PC-9 (cell line): ENCODE measurements at regions not wholly inside any gene's neighbourhood (a gene's known extent, or its start where the extent isn't known, plus 50 kb on each side); places are given as distances from the start of the nearest gene placed in this dataset.

Source experiments
- BruUV-seq: library from RNA; stranded (reverse); fragments of 400-500 nt; replicated peaks from 2 replicates; lab custom pipeline; 2021; lab: Mats Ljungman, UMichigan
- CTCF ChIA-PET: fragments of 300-600 bp; sonication (Branson Sonifier 250); formaldehyde crosslinking; loops from one replicate; lab custom pipeline; 2022; ENCODE audit warnings: antibody characterized with exemption; lab: Charles Lee
- POLR2A ChIA-PET: fragments of 300-600 bp; sonication (Branson Sonifier 250); formaldehyde crosslinking; loops from one replicate; lab custom pipeline; 2022; ENCODE audit warnings: antibody characterized with exemption; ENCODE audit not compliant: unreplicated experiment; lab: Charles Lee
- DNase-seq, 2 experiments: peaks; one replicate each; pipeline versions ENCODE4 v3.0.0 to v3.0.0-alpha.2; 2015 to 2022; ENCODE audit warnings: mixed read lengths in 1 of 2
- H2AFZ ChIP-seq: fragments of 200-600 bp; sonication (generic); 2 replicates; pipeline ENCODE4 v1.8.1; 2017; ENCODE audit warnings: antibody characterized with exemption
- H3F3A ChIP-seq: fragments of 200-600 bp; sonication (generic); 2 replicates; pipeline ENCODE4 v1.8.1; 2017; ENCODE audit warnings: antibody characterized with exemption, mild to moderate bottlenecking, low read depth; ENCODE audit not compliant: insufficient read depth
- H3K27ac ChIP-seq: fragments of 200-600 bp; sonication (generic); 2 replicates; pipeline ENCODE4 v1.6.1; 2016; ENCODE audit warnings: mixed run types
- H3K27me3 ChIP-seq: fragments of 200-600 bp; sonication (generic); 2 replicates; pipeline ENCODE4 v1.6.1; 2016; ENCODE audit warnings: low read depth, mixed run types; ENCODE audit not compliant: insufficient read depth
- H3K36me3 ChIP-seq: fragments of 200-600 bp; sonication (generic); 2 replicates; pipeline ENCODE4 v1.6.1; 2016; ENCODE audit warnings: low read depth, mixed run types
- H3K4me1 ChIP-seq: fragments of 200-600 bp; sonication (generic); replicated peaks from 2 replicates; pipeline ENCODE4 v1.6.1; 2016; ENCODE audit warnings: mixed run types; ENCODE audit not compliant: insufficient read depth
- H3K4me2 ChIP-seq: fragments of 200-600 bp; sonication (generic); 2 replicates; pipeline ENCODE4 v1.6.1; 2017; ENCODE audit warnings: mixed run types
- H3K4me3 ChIP-seq: fragments of 200-600 bp; sonication (generic); 2 replicates; pipeline ENCODE4 v1.6.1; 2016; ENCODE audit warnings: mixed run types
- H3K79me2 ChIP-seq: fragments of 200-600 bp; sonication (generic); 2 replicates; pipeline ENCODE4 v1.6.1; 2017; ENCODE audit warnings: low read depth, mixed run types
- H3K9me2 ChIP-seq: fragments of 200-600 bp; sonication (generic); 2 replicates; pipeline ENCODE4 v1.8.1; 2017; ENCODE audit warnings: mild to moderate bottlenecking; ENCODE audit not compliant: insufficient read depth
- H3K9me3 ChIP-seq: fragments of 200-600 bp; sonication (generic); 2 replicates; pipeline ENCODE4 v1.8.1; 2016; ENCODE audit warnings: low read depth; ENCODE audit not compliant: insufficient read depth
- H4K20me1 ChIP-seq: fragments of 200-600 bp; sonication (generic); 2 replicates; pipeline ENCODE4 v1.8.1; 2017; ENCODE audit not compliant: insufficient read depth
- EZH2 ChIP-seq: fragments of 200-600 bp; sonication (generic); IDR thresholded peaks from 2 replicates; pipeline ENCODE4 v1.8.0; 2017; ENCODE audit warnings: antibody characterized with exemption, low read depth
- intact Hi-C: fragments of 100-400 bp; cut with micrococcal nuclease; formaldehyde crosslinking; loops from one replicate; pipeline ENCODE4 v1.10.0; 2022; ENCODE audit not compliant: unreplicated experiment
- TF ChIP-seq, protein P1 (sequence below): fragments of 200-600 bp; sonication (generic); conservative IDR thresholded peaks from 2 replicates; pipeline ENCODE4 v1.6.1; 2017; ENCODE audit warnings: mixed run types, antibody characterized with exemption, mild to moderate bottlenecking, moderate library complexity

- Histone ChIP-seq H3K4me1 (no peaks in the 10 kb centered on the region), H3K4me3 (no peak overlapping the region), H4K20me1 (no peaks in the 10 kb centered on the region), H3K36me3 (no peaks in the 10 kb centered on the region), H3K9me2 (no peaks in the 10 kb centered on the region), H3F3A (no peaks in the 10 kb centered on the region), H3K79me2 (no peaks in the 10 kb centered on the region), H3K9me3 (no peaks in the 10 kb centered on the region), H3K27ac (no peak overlapping the region), H2AFZ (no peak overlapping the region), H3K4me2 (no peak overlapping the region), H3K27me3 (no peaks in the 10 kb centered on the region)
- intact Hi-C loops: no loop called here
- TF ChIP-seq, protein P1, sequence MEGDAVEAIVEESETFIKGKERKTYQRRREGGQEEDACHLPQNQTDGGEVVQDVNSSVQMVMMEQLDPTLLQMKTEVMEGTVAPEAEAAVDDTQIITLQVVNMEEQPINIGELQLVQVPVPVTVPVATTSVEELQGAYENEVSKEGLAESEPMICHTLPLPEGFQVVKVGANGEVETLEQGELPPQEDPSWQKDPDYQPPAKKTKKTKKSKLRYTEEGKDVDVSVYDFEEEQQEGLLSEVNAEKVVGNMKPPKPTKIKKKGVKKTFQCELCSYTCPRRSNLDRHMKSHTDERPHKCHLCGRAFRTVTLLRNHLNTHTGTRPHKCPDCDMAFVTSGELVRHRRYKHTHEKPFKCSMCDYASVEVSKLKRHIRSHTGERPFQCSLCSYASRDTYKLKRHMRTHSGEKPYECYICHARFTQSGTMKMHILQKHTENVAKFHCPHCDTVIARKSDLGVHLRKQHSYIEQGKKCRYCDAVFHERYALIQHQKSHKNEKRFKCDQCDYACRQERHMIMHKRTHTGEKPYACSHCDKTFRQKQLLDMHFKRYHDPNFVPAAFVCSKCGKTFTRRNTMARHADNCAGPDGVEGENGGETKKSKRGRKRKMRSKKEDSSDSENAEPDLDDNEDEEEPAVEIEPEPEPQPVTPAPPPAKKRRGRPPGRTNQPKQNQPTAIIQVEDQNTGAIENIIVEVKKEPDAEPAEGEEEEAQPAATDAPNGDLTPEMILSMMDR: no peak
- no peak for TF ChIP-seq EZH2
- no TSS peak for BruUV-seq
- POLR2A ChIA-PET: no interaction called here
- DNase-seq: no peak
- CTCF ChIA-PET: no interaction called here
Measured at GRCh38 chr6:9623228-9623832, 791.5 kb downstream of the TFAP2A start.

DNA sequence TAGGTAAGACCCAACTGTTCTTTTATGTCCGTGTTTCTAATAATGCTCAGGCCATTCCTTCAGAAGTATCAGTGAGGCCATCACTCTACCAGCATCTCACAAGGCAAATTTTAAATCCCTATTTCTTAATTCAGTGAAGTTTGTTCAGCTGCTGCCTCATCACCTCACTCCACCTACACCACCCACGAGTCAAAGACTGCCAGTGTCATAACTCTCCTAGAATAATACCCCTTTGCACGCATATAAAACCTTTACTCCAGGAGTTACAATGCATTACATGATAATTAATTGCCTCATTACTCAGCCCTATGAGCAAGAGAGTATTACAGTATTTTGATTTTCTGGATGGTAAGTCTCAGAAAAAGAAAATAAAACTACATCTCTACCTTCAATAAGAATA, 793.6 kb downstream of the TFAP2A start:
- Histone ChIP-seq H3K27me3 (no peaks in the 10 kb centered on the region), H3K4me1 (no peaks in the 10 kb centered on the region), H3K36me3 (no peaks in the 10 kb centered on the region), H3K9me3 (no peaks in the 10 kb centered on the region), H3F3A (no peaks in the 10 kb centered on the region), H3K4me3 (no peak overlapping the region), H2AFZ (no peak overlapping the region), H3K4me2 (no peak overlapping the region), H4K20me1 (no peaks in the 10 kb centered on the region), H3K9me2 (no peaks in the 10 kb centered on the region), H3K79me2 (no peaks in the 10 kb centered on the region), H3K27ac (no peak overlapping the region)
- POLR2A ChIA-PET: no interaction called here
- TF ChIP-seq, protein P1: no peak
- no peak for TF ChIP-seq EZH2
- no peak for DNase-seq
- CTCF ChIA-PET: interaction anchor here (0.7 kb wide), 1 partner anchor 82 kb away, joined by 4 read pairs; no protein-coding TSS in a partner anchor
- BruUV-seq: no TSS peak
- intact Hi-C loops: no loop called here

DNA sequence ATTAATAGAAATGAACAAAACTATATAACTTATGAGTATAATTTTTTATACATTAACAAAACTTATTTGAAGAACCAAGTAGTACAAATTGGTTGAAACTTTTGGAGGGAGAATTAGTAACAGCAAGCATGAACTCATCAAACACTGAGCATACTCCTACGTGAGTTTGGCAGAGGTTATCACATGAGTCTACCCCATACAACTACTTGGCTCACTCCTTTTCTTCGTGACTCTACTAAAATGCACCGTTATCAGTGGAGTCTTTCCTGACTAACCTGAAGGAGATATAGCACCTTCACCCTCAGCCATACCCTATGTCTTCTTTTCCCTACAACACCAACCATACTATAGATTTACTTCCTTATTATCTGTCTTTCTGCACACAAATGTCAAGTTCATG, 794.2 kb downstream of the TFAP2A start:
- Histone ChIP-seq H3K27me3 (no peaks in the 10 kb centered on the region), H3K36me3 (no peaks in the 10 kb centered on the region), H3K9me3 (no peaks in the 10 kb centered on the region), H3K4me2 (no peak overlapping the region), H3K4me1 (no peaks in the 10 kb centered on the region), H4K20me1 (no peaks in the 10 kb centered on the region), H3K27ac (no peak overlapping the region), H3F3A (no peaks in the 10 kb centered on the region), H3K9me2 (no peaks in the 10 kb centered on the region), H3K79me2 (no peaks in the 10 kb centered on the region), H3K4me3 (no peak overlapping the region), H2AFZ (no peak overlapping the region)
- DNase-seq: no peak
- ChIA-PET POLR2A (no interaction called here), CTCF (interaction anchor here (0.7 kb wide), 1 partner anchor 81 kb away, joined by 4 read pairs; no protein-coding TSS in a partner anchor)
- BruUV-seq: no TSS peak
- intact Hi-C loops: no loop called here
- TF ChIP-seq, protein P1: no peak
- TF ChIP-seq EZH2: no peak
